ENCODE measurements at regions not wholly inside any gene's neighbourhood (a gene's known extent, or its start where the extent isn't known, plus 50 kb on each side); places are given as distances from the start of the nearest gene placed in this dataset.

DNA sequence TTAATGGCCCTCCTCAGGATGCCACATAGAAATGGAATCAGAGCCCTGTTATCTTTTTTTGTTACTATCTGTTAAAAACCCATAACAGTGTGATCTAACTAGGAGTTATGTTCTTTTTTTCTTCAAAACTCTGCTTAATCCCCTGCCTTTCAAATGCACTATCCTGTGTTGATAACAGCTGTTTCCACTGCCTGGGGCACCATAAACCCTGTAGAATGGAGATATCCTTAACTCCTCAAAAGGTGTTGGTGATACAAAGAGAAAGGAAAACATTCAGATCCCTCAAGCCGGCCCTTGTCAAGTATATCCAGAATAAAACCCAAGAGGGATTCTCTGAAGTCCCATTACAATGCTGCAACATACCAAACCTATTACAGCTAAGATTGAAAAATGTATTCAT is 108.6 kb downstream of the ACTRT1 start:
- Histone ChIP-seq H3K4me1 (ENCODE audit: insufficient read depth, low read length, poor library complexity, severe bottlenecking) (no peaks in the 10 kb centered on the region), H3K36me3 (ENCODE audit: insufficient read depth, low read length) (no peaks in the 10 kb centered on the region), H3K4me3 (ENCODE audit: low read depth, low read length, poor library complexity, severe bottlenecking) (no peak overlapping the region), H3K9me2 (ENCODE audit: insufficient read depth, low read length) (no peaks in the 10 kb centered on the region), H3K4me2 (ENCODE audit: low read length) (no peak overlapping the region), H4K20me1 (ENCODE audit: insufficient read depth, low read length) (no peaks in the 10 kb centered on the region), H3K79me2 (ENCODE audit: insufficient read depth, low read depth, low read length) (no peaks in the 10 kb centered on the region), H3K9me3 (ENCODE audit: low read length) (no peaks in the 10 kb centered on the region), H2AFZ (ENCODE audit: low read length) (no peak overlapping the region), H3K27ac (ENCODE audit: low read depth, low read length, poor library complexity, severe bottlenecking) (no peak overlapping the region)
- intact Hi-C loops (cut with micrococcal nuclease; ENCODE audit: unreplicated experiment): no loop called here
- CTCF ChIA-PET (ENCODE audit: unreplicated experiment): no interaction called here
- no peak for DNase-seq (ENCODE audit: low spot score)
- TF ChIP-seq, protein P1, sequence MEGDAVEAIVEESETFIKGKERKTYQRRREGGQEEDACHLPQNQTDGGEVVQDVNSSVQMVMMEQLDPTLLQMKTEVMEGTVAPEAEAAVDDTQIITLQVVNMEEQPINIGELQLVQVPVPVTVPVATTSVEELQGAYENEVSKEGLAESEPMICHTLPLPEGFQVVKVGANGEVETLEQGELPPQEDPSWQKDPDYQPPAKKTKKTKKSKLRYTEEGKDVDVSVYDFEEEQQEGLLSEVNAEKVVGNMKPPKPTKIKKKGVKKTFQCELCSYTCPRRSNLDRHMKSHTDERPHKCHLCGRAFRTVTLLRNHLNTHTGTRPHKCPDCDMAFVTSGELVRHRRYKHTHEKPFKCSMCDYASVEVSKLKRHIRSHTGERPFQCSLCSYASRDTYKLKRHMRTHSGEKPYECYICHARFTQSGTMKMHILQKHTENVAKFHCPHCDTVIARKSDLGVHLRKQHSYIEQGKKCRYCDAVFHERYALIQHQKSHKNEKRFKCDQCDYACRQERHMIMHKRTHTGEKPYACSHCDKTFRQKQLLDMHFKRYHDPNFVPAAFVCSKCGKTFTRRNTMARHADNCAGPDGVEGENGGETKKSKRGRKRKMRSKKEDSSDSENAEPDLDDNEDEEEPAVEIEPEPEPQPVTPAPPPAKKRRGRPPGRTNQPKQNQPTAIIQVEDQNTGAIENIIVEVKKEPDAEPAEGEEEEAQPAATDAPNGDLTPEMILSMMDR (conservative IDR thresholded peaks at IDR 0.05; ENCODE audit: low read length): no peak
- TF ChIP-seq EZH2phosphoT487 (IDR thresholded peaks at IDR 0.05; ENCODE audit: borderline replicate concordance, low read depth, low read length): no peak
- POLR2A ChIA-PET: no interaction called here
- no TSS peak for BruUV-seq (replicated peaks)

DNA sequence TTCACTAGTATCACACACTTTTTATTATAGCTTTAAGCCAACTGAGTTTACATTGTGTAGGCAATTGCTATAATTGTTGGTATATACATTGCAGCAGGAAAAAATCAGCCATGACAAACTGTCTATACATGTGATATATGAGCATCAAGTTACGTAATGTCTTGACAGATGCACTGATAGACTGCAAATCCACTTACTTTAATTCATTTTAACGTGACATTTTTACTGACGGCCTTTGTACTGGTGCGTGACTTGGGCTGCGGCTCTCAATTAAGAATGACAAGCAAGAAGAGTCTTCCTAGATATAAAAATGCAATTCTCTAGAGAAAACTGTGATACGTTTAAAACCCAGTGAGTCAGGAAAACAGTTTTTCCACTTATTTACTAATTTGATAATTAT is 143.8 kb downstream of the ACTRT1 start:
- Histone ChIP-seq H3K4me2 (ENCODE audit: low read length) (no peak overlapping the region), H3K27ac (ENCODE audit: low read depth, low read length, poor library complexity, severe bottlenecking) (no peak overlapping the region), H4K20me1 (ENCODE audit: insufficient read depth, low read length) (no peaks in the 10 kb centered on the region), H3K79me2 (ENCODE audit: insufficient read depth, low read depth, low read length) (no peaks in the 10 kb centered on the region), H3K36me3 (ENCODE audit: insufficient read depth, low read length) (no peaks in the 10 kb centered on the region), H3K4me3 (ENCODE audit: low read depth, low read length, poor library complexity, severe bottlenecking) (no peak overlapping the region), H3K9me2 (ENCODE audit: insufficient read depth, low read length) (no peaks in the 10 kb centered on the region), H3K4me1 (ENCODE audit: insufficient read depth, low read length, poor library complexity, severe bottlenecking) (no peaks in the 10 kb centered on the region), H3K9me3 (ENCODE audit: low read length) (no peaks in the 10 kb centered on the region), H2AFZ (ENCODE audit: low read length) (no peak overlapping the region)
- no TSS peak for BruUV-seq (replicated peaks)
- TF ChIP-seq EZH2phosphoT487 (IDR thresholded peaks at IDR 0.05; ENCODE audit: borderline replicate concordance, low read depth, low read length): no peak
- TF ChIP-seq, protein P1 (conservative IDR thresholded peaks at IDR 0.05; ENCODE audit: low read length): no peak
- CTCF ChIA-PET (ENCODE audit: unreplicated experiment): no interaction called here
- POLR2A ChIA-PET: no interaction called here
- intact Hi-C loops (cut with micrococcal nuclease; ENCODE audit: unreplicated experiment): loop anchor here (2.0 kb wide), 1 partner anchor 30 kb away; no protein-coding TSS in a partner anchor
- no peak for DNase-seq (ENCODE audit: low spot score)

- H3K79me2 ChIP-seq (ENCODE audit: insufficient read depth, low read depth, low read length): no peaks in the 10 kb centered on the region
- BruUV-seq (replicated peaks): no TSS peak
- H2AFZ ChIP-seq (ENCODE audit: low read length): no peak overlapping the region
- H3K9me3 ChIP-seq (ENCODE audit: low read length): no peaks in the 10 kb centered on the region
- no peaks in the 10 kb centered on the region for H3K36me3 ChIP-seq (ENCODE audit: insufficient read depth, low read length)
- no peak overlapping the region for H3K4me2 ChIP-seq (ENCODE audit: low read length)
- H3K4me1 ChIP-seq (ENCODE audit: insufficient read depth, low read length, poor library complexity, severe bottlenecking): no peaks in the 10 kb centered on the region
- POLR2A ChIA-PET: no interaction called here
- H3K4me3 ChIP-seq (ENCODE audit: low read depth, low read length, poor library complexity, severe bottlenecking): no peak overlapping the region
- no peak for TF ChIP-seq EZH2phosphoT487 (IDR thresholded peaks at IDR 0.05; ENCODE audit: borderline replicate concordance, low read depth, low read length)
- H3K27ac ChIP-seq (ENCODE audit: low read depth, low read length, poor library complexity, severe bottlenecking): no peak overlapping the region
- no peak for DNase-seq (ENCODE audit: low spot score)
- no peaks in the 10 kb centered on the region for H3K9me2 ChIP-seq (ENCODE audit: insufficient read depth, low read length)
- CTCF ChIA-PET (ENCODE audit: unreplicated experiment): no interaction called here
- H4K20me1 ChIP-seq (ENCODE audit: insufficient read depth, low read length): no peaks in the 10 kb centered on the region
- intact Hi-C loops (cut with micrococcal nuclease; ENCODE audit: unreplicated experiment): no loop called here
Observed at GRCh38 chrX:127888767-127889166, 163.4 kb downstream of the ACTRT1 start.

All from OCI-LY7 (cell line).